GM19395 (cell line): ENCODE measurements at regions not wholly inside any gene's neighbourhood (a gene's known extent, or its start where the extent isn't known, plus 50 kb on each side); places are given as distances from the start of the nearest gene placed in this dataset.

Experiments
- ATAC-seq: cut with Tn5 transposase; IDR thresholded peaks from one replicate; pipeline ENCODE4 v1.9.1; 2021; ENCODE audit warnings: mild to moderate bottlenecking, moderate library complexity; ENCODE audit not compliant: unreplicated experiment

GRCh38 chr11:29318134-29318845, 698.5 kb downstream of the KCNA4 start:
- no peak for ATAC-seq

GRCh38 chr11:29317694-29318093, 699.1 kb downstream of the KCNA4 start:
- ATAC-seq: no peak

GRCh38 chr11:29315275-29315674, 701.6 kb downstream of the KCNA4 start:
- ATAC-seq: no peak

- no peak for ATAC-seq
Measured at GRCh38 chr11:29314211-29314610, 702.6 kb downstream of the KCNA4 start.

- ATAC-seq: no peak
Measured at GRCh38 chr11:29312812-29313211, 704.0 kb downstream of the KCNA4 start.

- ATAC-seq: no peak
Measured at GRCh38 chr11:29310725-29311342, 706.0 kb downstream of the KCNA4 start.

GRCh38 chr11:29309992-29310391, 706.8 kb downstream of the KCNA4 start:
- ATAC-seq: no peak

- no peak for ATAC-seq
Measured at GRCh38 chr11:29306527-29306926, 710.3 kb downstream of the KCNA4 start.

- no peak for ATAC-seq
Measured at GRCh38 chr11:29305456-29306232, 711.2 kb downstream of the KCNA4 start.

GRCh38 chr11:29300420-29300819, 716.4 kb downstream of the KCNA4 start:
- ATAC-seq: no peak

GRCh38 chr11:29296680-29297079, 720.1 kb downstream of the KCNA4 start:
- ATAC-seq: no peak

GRCh38 chr11:29293825-29294224, 723.0 kb downstream of the KCNA4 start:
- peak; percentile 84 for ATAC-seq

GRCh38 chr11:29282088-29282487, 734.7 kb downstream of the KCNA4 start:
- no peak for ATAC-seq

- ATAC-seq: no peak
Measured at GRCh38 chr11:29281271-29281777, 735.5 kb downstream of the KCNA4 start.

GRCh38 chr11:29280452-29280851, 736.4 kb downstream of the KCNA4 start:
- ATAC-seq: no peak

- no peak for ATAC-seq
Measured at GRCh38 chr11:29279716-29280115, 737.1 kb downstream of the KCNA4 start.

GRCh38 chr11:29272019-29272654, 744.7 kb downstream of the KCNA4 start:
- no peak for ATAC-seq

GRCh38 chr11:29271616-29272015, 745.2 kb downstream of the KCNA4 start:
- ATAC-seq: no peak

- ATAC-seq: no peak
Measured at GRCh38 chr11:29268733-29269132, 748.1 kb downstream of the KCNA4 start.

GRCh38 chr11:29265792-29266191, 751.0 kb downstream of the KCNA4 start:
- no peak for ATAC-seq

- ATAC-seq: no peak
Measured at GRCh38 chr11:29265381-29265780, 751.4 kb downstream of the KCNA4 start.
